ENCODE measurements at regions not wholly inside any gene's neighbourhood (a gene's known extent, or its start where the extent isn't known, plus 50 kb on each side); places are given as distances from the start of the nearest gene placed in this dataset.

DNA sequence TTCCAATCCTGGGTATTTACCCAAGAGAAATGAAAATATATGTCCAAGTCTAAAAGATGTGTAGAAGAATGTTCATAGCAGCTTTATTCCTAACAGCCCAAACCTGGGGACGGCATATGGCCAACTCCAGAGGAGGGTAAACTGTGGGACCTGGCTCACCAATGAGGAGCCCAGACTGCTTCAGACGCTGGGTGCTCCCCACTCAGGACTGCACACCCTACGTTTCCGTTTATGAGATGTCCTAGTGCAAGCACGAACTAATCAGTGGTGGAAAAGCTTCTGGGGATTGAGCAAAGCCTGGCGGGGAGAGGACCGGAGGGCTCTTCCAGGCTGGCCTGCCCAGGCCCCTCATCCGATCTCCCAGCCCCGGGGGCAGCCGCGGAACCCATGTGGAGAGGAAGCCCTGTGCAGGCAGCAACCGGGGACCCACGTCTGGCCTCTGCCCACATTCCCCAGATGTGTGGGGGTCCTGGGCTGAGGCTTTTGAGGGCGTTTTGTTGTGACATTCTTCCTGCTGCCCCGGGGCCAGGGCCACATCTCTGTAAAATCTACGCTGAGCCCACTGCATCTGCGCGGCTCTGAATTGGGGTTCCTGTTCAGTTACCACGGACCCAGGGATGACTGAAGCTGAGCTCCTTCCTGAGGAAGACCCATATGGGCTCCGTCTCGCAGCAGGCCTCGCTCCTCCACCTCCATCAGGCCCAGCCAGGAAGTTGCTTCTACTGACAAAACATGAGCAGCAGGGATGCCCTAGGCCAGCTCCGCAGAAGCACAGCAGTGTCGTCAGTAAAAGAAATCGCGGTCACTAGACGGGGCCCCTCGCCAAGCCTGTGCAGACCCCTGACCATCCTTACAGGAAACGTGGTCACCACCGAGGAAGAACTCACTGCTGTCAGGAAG, 188.0 kb downstream of the DLL1 start:
- Histone ChIP-seq H3K9ac (ENCODE audit: low read length) (no peak overlapping the region), H3K9me3 (ENCODE audit: low read length) (no peaks in the 10 kb centered on the region), H3K27me3 (ENCODE audit: control insufficient read depth in 1 of 2, insufficient read depth in 2 of 2, low read length in 2 of 2) (no peaks in the 10 kb centered on the region), H3K36me3 (ENCODE audit: insufficient read depth, low read length) (no peaks in the 10 kb centered on the region), H3K4me3 (ENCODE audit: low read depth in 1 of 2, low read length in 2 of 2) (no peak overlapping the region), H3K27ac (ENCODE audit: low read depth, low read length) (no peak overlapping the region), H3K4me1 (ENCODE audit: insufficient read depth, low read length) (no peaks in the 10 kb centered on the region)

DNA sequence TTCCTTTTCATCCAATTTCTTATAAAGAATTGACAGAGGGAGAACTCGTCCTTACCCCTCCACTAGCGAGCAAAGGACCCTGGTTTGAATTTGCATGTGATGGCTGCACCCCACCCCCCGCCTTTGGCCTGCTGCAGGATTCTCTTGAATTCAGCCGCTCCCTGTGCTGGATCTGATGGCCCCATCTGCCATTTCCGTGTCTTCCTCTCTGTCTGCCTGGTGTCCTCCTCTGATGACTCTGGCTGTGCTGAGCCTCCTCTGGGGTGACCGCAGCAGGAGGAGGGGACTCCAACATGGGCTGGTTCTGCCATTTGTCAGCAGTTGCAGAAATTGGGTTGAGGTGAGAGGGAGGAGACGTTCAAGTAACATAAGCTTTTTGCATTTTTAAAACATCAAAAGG, 188.8 kb downstream of the DLL1 start:
- no peaks in the 10 kb centered on the region for H3K4me1 ChIP-seq (ENCODE audit: insufficient read depth, low read length)
- H3K9me3 ChIP-seq (ENCODE audit: low read length) = no peaks in the 10 kb centered on the region
- H3K27ac ChIP-seq (ENCODE audit: low read depth, low read length) = no peak overlapping the region
- H3K27me3 ChIP-seq (ENCODE audit: control insufficient read depth in 1 of 2, insufficient read depth in 2 of 2, low read length in 2 of 2) = no peaks in the 10 kb centered on the region
- H3K36me3 ChIP-seq (ENCODE audit: insufficient read depth, low read length) = no peaks in the 10 kb centered on the region
- H3K9ac ChIP-seq (ENCODE audit: low read length) = no peak overlapping the region
- H3K4me3 ChIP-seq (ENCODE audit: low read depth in 1 of 2, low read length in 2 of 2) = no peak overlapping the region

DNA sequence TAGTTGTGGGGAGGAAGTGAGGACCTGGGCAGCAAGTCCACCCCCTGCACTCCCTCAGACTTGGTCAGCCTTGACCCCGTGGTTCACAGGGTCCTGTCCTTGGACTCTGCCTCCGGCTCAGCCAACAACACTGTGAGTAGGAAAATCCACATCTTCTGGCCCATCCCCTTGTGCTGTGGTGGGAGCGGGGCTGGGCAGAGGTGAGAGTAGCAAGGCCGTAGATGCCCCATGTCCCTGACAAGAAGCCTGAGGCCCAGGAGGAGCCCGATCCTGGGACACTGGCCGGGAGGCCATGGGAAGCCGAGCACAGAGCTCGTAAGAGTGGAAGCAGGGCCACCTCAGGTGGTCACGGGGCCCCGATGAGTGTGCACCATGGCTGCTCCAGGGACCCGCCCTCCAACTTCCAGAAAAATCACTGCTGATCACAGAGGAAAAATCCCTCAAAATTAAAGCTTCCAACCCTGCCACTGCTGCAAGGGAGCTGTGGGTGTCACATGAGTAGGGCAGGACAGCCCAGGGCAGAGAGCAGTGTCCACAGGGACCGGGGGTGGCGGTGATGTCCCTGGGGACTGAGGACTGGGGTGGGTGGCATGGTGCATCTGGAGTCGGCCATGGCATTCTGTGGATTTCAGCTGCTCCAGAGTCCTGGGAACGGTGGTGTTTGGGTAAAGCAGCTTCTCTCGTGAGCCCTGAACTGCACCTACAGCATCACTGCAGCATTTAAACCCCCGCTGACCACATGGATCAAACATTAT, 189.4 kb downstream of the DLL1 start:
- H3K27me3 ChIP-seq (ENCODE audit: control insufficient read depth in 1 of 2, insufficient read depth in 2 of 2, low read length in 2 of 2) = no peaks in the 10 kb centered on the region
- no peak overlapping the region for H3K9ac ChIP-seq (ENCODE audit: low read length)
- no peak overlapping the region for H3K27ac ChIP-seq (ENCODE audit: low read depth, low read length)
- peaks cover 3% of the 10 kb centered on the region for H3K4me1 ChIP-seq (ENCODE audit: insufficient read depth, low read length)
- H3K9me3 ChIP-seq (ENCODE audit: low read length) = no peaks in the 10 kb centered on the region
- H3K36me3 ChIP-seq (ENCODE audit: insufficient read depth, low read length) = no peaks in the 10 kb centered on the region
- H3K4me3 ChIP-seq (ENCODE audit: low read depth in 1 of 2, low read length in 2 of 2) = no peak overlapping the region

- H3K36me3 ChIP-seq (ENCODE audit: insufficient read depth, low read length) = no peaks in the 10 kb centered on the region
- H3K27me3 ChIP-seq (ENCODE audit: control insufficient read depth in 1 of 2, insufficient read depth in 2 of 2, low read length in 2 of 2) = no peaks in the 10 kb centered on the region
- H3K9ac ChIP-seq (ENCODE audit: low read length) = no peak overlapping the region
- no peak overlapping the region for H3K4me3 ChIP-seq (ENCODE audit: low read depth in 1 of 2, low read length in 2 of 2)
- H3K9me3 ChIP-seq (ENCODE audit: low read length) = no peaks in the 10 kb centered on the region
- H3K27ac ChIP-seq (ENCODE audit: low read depth, low read length) = no peak overlapping the region
- H3K4me1 ChIP-seq (ENCODE audit: insufficient read depth, low read length) = peaks cover 12% of the 10 kb centered on the region
Measured at GRCh38 chr6:170100046-170100445, 190.8 kb downstream of the DLL1 start.

DNA sequence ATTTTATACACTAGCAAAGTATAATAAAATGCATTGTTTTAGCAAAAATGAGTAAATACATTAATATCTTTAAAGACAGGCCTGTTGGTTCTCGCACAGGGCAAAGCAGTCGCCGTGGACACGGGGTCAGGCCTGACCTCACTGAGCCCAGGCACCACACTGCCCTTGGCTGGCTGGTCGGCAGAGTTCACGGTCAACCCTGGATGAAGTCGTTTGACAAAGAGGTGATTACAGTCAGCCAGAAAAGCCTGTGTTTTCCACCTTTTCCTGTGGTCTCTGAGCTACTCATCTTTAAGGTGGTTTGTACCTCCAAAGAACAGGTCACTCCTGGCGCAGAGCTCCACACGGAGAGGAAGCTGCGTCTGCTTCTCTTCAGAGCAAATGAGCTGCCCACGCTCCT, 191.5 kb downstream of the DLL1 start:
- H3K27me3 ChIP-seq (ENCODE audit: control insufficient read depth in 1 of 2, insufficient read depth in 2 of 2, low read length in 2 of 2) = no peaks in the 10 kb centered on the region
- H3K4me3 ChIP-seq (ENCODE audit: low read depth in 1 of 2, low read length in 2 of 2) = no peak overlapping the region
- no peaks in the 10 kb centered on the region for H3K36me3 ChIP-seq (ENCODE audit: insufficient read depth, low read length)
- no peak overlapping the region for H3K9ac ChIP-seq (ENCODE audit: low read length)
- peaks cover 12% of the 10 kb centered on the region for H3K4me1 ChIP-seq (ENCODE audit: insufficient read depth, low read length)
- no peak overlapping the region for H3K27ac ChIP-seq (ENCODE audit: low read depth, low read length)
- H3K9me3 ChIP-seq (ENCODE audit: low read length) = no peaks in the 10 kb centered on the region

- no peaks in the 10 kb centered on the region for H3K36me3 ChIP-seq (ENCODE audit: insufficient read depth, low read length)
- H3K4me1 ChIP-seq (ENCODE audit: insufficient read depth, low read length) = peaks cover 12% of the 10 kb centered on the region
- no peak overlapping the region for H3K27ac ChIP-seq (ENCODE audit: low read depth, low read length)
- no peak overlapping the region for H3K4me3 ChIP-seq (ENCODE audit: low read depth in 1 of 2, low read length in 2 of 2)
- H3K9ac ChIP-seq (ENCODE audit: low read length) = no peak overlapping the region
- no peaks in the 10 kb centered on the region for H3K27me3 ChIP-seq (ENCODE audit: control insufficient read depth in 1 of 2, insufficient read depth in 2 of 2, low read length in 2 of 2)
- no peaks in the 10 kb centered on the region for H3K9me3 ChIP-seq (ENCODE audit: low read length)
Measured at GRCh38 chr6:170098428-170099170, 192.3 kb downstream of the DLL1 start.

GRCh38 chr6:170097505-170098427, 193.1 kb downstream of the DLL1 start:
- Histone ChIP-seq H3K36me3 (ENCODE audit: insufficient read depth, low read length) (no peaks in the 10 kb centered on the region), H3K9me3 (ENCODE audit: low read length) (no peaks in the 10 kb centered on the region), H3K9ac (ENCODE audit: low read length) (no peak overlapping the region), H3K27me3 (ENCODE audit: control insufficient read depth in 1 of 2, insufficient read depth in 2 of 2, low read length in 2 of 2) (no peaks in the 10 kb centered on the region), H3K27ac (ENCODE audit: low read depth, low read length) (no peak overlapping the region), H3K4me3 (ENCODE audit: low read depth in 1 of 2, low read length in 2 of 2) (no peak overlapping the region), H3K4me1 (ENCODE audit: insufficient read depth, low read length) (peaks cover 12% of the 10 kb centered on the region)

DNA sequence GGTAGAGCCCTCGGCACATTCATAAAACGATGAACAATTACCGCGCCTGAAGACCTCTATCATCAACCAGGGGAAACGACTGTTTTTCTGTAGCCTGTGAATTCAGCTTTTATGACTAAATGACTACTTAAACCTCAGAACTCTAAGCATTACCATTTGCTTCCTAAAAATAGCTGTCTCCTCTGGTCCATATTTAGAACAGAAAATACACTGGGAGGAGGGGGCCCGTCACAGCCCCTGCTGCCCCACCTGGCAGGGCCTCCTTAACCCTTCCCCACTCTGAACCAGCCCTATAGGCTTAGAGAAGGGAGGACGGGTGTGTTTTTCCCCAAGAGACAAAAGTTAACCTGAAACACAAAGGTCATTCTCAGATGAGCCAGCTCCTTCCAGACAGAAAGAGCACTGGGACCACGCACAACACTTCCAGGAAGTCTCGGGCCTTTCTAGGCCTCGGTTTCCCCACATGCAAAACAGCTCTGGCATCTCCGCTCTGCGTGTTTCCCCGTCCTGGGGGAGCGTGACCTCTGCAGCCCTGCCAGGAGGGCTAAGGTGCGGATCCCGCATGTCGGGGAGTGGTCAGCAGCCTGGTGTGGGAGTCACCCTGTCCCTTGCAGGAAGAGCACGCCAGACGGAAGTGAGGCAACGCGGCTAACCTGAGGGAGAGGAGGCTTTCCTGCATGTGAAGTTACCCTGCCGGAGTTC, 193.9 kb downstream of the DLL1 start:
- H3K9me3 ChIP-seq (ENCODE audit: low read length) = no peaks in the 10 kb centered on the region
- H3K4me3 ChIP-seq (ENCODE audit: low read depth in 1 of 2, low read length in 2 of 2) = no peak overlapping the region
- H3K9ac ChIP-seq (ENCODE audit: low read length) = no peak overlapping the region
- H3K27me3 ChIP-seq (ENCODE audit: control insufficient read depth in 1 of 2, insufficient read depth in 2 of 2, low read length in 2 of 2) = no peaks in the 10 kb centered on the region
- H3K36me3 ChIP-seq (ENCODE audit: insufficient read depth, low read length) = no peaks in the 10 kb centered on the region
- peaks cover 12% of the 10 kb centered on the region for H3K4me1 ChIP-seq (ENCODE audit: insufficient read depth, low read length)
- H3K27ac ChIP-seq (ENCODE audit: low read depth, low read length) = no peak overlapping the region

GRCh38 chr6:170096191-170096802, 194.6 kb downstream of the DLL1 start:
- no peaks in the 10 kb centered on the region for H3K27me3 ChIP-seq (ENCODE audit: control insufficient read depth in 1 of 2, insufficient read depth in 2 of 2, low read length in 2 of 2)
- no peaks in the 10 kb centered on the region for H3K9me3 ChIP-seq (ENCODE audit: low read length)
- H3K27ac ChIP-seq (ENCODE audit: low read depth, low read length) = no peak overlapping the region
- H3K4me1 ChIP-seq (ENCODE audit: insufficient read depth, low read length) = peaks cover 12% of the 10 kb centered on the region
- H3K36me3 ChIP-seq (ENCODE audit: insufficient read depth, low read length) = no peaks in the 10 kb centered on the region
- H3K9ac ChIP-seq (ENCODE audit: low read length) = no peak overlapping the region
- H3K4me3 ChIP-seq (ENCODE audit: low read depth in 1 of 2, low read length in 2 of 2) = no peak overlapping the region

Data from muscle layer of colon (tissue), 2 donors.